Caco-2 (cell line): ENCODE measurements at regions not wholly inside any gene's neighbourhood (a gene's known extent, or its start where the extent isn't known, plus 50 kb on each side); places are given as distances from the start of the nearest gene placed in this dataset.

Experiments
- BruUV-seq: library from RNA; stranded (reverse); fragments of 400-500 nt; replicated peaks from 2 replicates; lab custom pipeline; 2021; lab: Mats Ljungman, UMichigan
- CTCF ChIA-PET: fragments of 300-600 bp; sonication (Branson Sonifier 250); formaldehyde crosslinking; loops from one replicate; lab custom pipeline; 2022; ENCODE audit warnings: antibody characterized with exemption; lab: Charles Lee
- POLR2A ChIA-PET: fragments of 300-600 bp; sonication (Branson Sonifier 250); formaldehyde crosslinking; loops from one replicate; lab custom pipeline; 2022; ENCODE audit warnings: antibody characterized with exemption; lab: Charles Lee
- DNase-seq, 2 experiments: peaks; one replicate each; pipeline versions ENCODE4 v3.0.0 to v3.0.0-alpha.2; 2020 to 2022
- H3K27me3 ChIP-seq: replicated peaks from 2 replicates; pipeline ENCODE4 v1.6.0; 2011; ENCODE audit warnings: low read length; ENCODE audit not compliant: control insufficient read depth, insufficient read depth
- H3K36me3 ChIP-seq: 2 replicates; pipeline ENCODE4 v1.5.1; 2011; ENCODE audit warnings: low read length; ENCODE audit not compliant: control insufficient read depth, insufficient read depth
- H3K4me1 ChIP-seq: fragments of 250-450 bp; sonication (Bioruptor Pico); 2 replicates; pipeline ENCODE4 v1.5.1; 2020; ENCODE audit warnings: mild to moderate bottlenecking
- H3K4me3 ChIP-seq: 2 replicates; pipeline ENCODE4 v1.5.1; 2011; ENCODE audit warnings: low read depth, mild to moderate bottlenecking, control low read depth, low read length
- H3K9me3 ChIP-seq: fragments of 250-450 bp; sonication (Bioruptor Pico); 2 replicates; pipeline ENCODE4 v1.5.1; 2020; ENCODE audit warnings: mild to moderate bottlenecking, moderate library complexity
- H3K27ac Mint-ChIP-seq: one replicate; pipeline ENCODE4 v1.8.0; 2022; ENCODE audit warnings: mixed read lengths; ENCODE audit not compliant: unreplicated experiment
- H3K27me3 Mint-ChIP-seq: one replicate; pipeline ENCODE4 v1.8.0; 2022; ENCODE audit warnings: mixed read lengths; ENCODE audit not compliant: insufficient read depth, unreplicated experiment
- H3K36me3 Mint-ChIP-seq: one replicate; pipeline ENCODE4 v1.8.0; 2022; ENCODE audit warnings: mild to moderate bottlenecking, mixed read lengths; ENCODE audit not compliant: insufficient read depth, unreplicated experiment
- H3K4me1 Mint-ChIP-seq: one replicate; pipeline ENCODE4 v1.8.0; 2022; ENCODE audit warnings: low read depth, mixed read lengths; ENCODE audit not compliant: unreplicated experiment
- H3K4me3 Mint-ChIP-seq: one replicate; pipeline ENCODE4 v1.8.0; 2022; ENCODE audit warnings: mild to moderate bottlenecking, moderate library complexity, mixed read lengths; ENCODE audit not compliant: unreplicated experiment
- H3K9me3 Mint-ChIP-seq: one replicate; pipeline ENCODE4 v1.8.0; 2022; ENCODE audit warnings: mixed read lengths; ENCODE audit not compliant: unreplicated experiment
- intact Hi-C: fragments of 100-400 bp; cut with micrococcal nuclease; formaldehyde crosslinking; loops from one replicate; pipeline ENCODE4 v1.10.0; 2022; ENCODE audit not compliant: unreplicated experiment
- TF ChIP-seq, protein P1 (sequence below), 2 experiments: fragments of 200-600 bp in 1 of 2; IDR thresholded peaks; 1 replicate in 1 of 2; 2 replicates in 1 of 2; pipeline versions ENCODE4 v1.5.1 to v1.8.0; 2011 to 2022; ENCODE audit warnings: antibody characterized with exemption in 1 of 2, control low read depth in 1 of 2, inconsistent platforms in 1 of 2, low read depth in 1 of 2, low read length in 1 of 2, mild to moderate bottlenecking in 1 of 2, moderate library complexity in 1 of 2; ENCODE audit not compliant: insufficient read depth in 1 of 2, severe bottlenecking in 1 of 2, unreplicated experiment in 1 of 2

DNA sequence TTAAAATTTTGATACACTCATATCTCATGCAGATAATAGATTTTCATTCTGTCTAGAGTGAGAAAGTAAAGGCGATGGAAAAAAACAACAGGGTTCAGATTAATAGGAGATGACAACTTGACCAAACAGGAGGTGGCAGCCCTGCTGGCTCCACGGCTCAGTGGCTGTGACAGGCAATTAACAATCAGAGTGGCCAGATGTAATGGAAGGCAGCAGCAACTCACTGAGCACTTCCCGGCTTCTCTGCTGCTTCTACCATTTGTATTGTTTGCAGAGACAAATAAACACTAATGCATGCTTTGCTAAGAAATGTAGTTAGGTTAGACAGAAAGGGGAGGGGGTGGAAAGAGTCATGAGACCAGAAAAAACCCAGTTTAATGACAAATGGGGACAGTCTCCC, 473.0 kb upstream of the SLC10A2 start:
- DNase-seq: no peak
- BruUV-seq: no TSS peak
- Histone ChIP-seq H3K27me3 (no peaks in the 10 kb centered on the region), H3K9me3 (0 out of 2 replicates have a peak, but pooled peaks cover 3% of the 10 kb centered on the region), H3K4me1 (no peaks in the 10 kb centered on the region), H3K36me3 (no peaks in the 10 kb centered on the region), H3K4me3 (no peak overlapping the region)
- Mint-ChIP-seq H3K9me3 (peaks cover 23% of the 10 kb centered on the region), H3K4me3 (no peak overlapping the region), H3K27ac (no peak overlapping the region), H3K27me3 (no peaks in the 10 kb centered on the region), H3K4me1 (no peaks in the 10 kb centered on the region), H3K36me3 (no peaks in the 10 kb centered on the region)
- TF ChIP-seq, protein P1, sequence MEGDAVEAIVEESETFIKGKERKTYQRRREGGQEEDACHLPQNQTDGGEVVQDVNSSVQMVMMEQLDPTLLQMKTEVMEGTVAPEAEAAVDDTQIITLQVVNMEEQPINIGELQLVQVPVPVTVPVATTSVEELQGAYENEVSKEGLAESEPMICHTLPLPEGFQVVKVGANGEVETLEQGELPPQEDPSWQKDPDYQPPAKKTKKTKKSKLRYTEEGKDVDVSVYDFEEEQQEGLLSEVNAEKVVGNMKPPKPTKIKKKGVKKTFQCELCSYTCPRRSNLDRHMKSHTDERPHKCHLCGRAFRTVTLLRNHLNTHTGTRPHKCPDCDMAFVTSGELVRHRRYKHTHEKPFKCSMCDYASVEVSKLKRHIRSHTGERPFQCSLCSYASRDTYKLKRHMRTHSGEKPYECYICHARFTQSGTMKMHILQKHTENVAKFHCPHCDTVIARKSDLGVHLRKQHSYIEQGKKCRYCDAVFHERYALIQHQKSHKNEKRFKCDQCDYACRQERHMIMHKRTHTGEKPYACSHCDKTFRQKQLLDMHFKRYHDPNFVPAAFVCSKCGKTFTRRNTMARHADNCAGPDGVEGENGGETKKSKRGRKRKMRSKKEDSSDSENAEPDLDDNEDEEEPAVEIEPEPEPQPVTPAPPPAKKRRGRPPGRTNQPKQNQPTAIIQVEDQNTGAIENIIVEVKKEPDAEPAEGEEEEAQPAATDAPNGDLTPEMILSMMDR (IDR thresholded peaks at IDR 0.05; ENCODE audit: insufficient read depth in 1 of 2, low read depth in 1 of 2, low read length in 1 of 2, severe bottlenecking in 1 of 2, unreplicated experiment in 1 of 2): no peak
- ChIA-PET CTCF (no interaction called here), POLR2A (no interaction called here)
- intact Hi-C loops: no loop called here

DNA sequence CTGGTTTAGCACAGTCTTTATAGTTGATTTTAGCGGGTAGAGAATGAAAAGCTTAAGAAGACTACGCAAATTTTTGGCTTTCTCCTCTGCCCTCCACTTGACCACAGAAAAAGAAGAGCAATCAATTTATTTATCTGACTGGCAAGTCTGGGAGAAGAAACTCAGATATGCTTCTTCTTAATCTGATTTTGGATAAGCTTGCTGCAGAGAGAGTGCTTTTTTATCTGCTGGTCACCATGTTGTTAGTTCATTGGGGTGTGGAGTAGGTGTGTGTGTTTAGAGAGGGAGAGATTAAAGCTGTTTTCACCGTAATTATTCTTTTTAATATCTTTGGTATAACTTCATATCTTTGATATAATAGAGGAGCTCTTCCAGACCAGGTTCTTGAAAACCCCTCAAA, 471.4 kb upstream of the SLC10A2 start:
- intact Hi-C loops: no loop called here
- ChIA-PET POLR2A (no interaction called here), CTCF (no interaction called here)
- Mint-ChIP-seq H3K27me3 (no peaks in the 10 kb centered on the region), H3K4me3 (no peak overlapping the region), H3K9me3 (peaks cover 7% of the 10 kb centered on the region), H3K27ac (no peak overlapping the region), H3K36me3 (no peaks in the 10 kb centered on the region), H3K4me1 (no peaks in the 10 kb centered on the region)
- Histone ChIP-seq H3K9me3 (no peaks in the 10 kb centered on the region), H3K4me3 (no peak overlapping the region), H3K4me1 (no peaks in the 10 kb centered on the region), H3K36me3 (no peaks in the 10 kb centered on the region), H3K27me3 (no peaks in the 10 kb centered on the region)
- BruUV-seq: no TSS peak
- TF ChIP-seq, protein P1 (IDR thresholded peaks at IDR 0.05; ENCODE audit: insufficient read depth in 1 of 2, low read depth in 1 of 2, low read length in 1 of 2, severe bottlenecking in 1 of 2, unreplicated experiment in 1 of 2): no peak
- DNase-seq: no peak

DNA sequence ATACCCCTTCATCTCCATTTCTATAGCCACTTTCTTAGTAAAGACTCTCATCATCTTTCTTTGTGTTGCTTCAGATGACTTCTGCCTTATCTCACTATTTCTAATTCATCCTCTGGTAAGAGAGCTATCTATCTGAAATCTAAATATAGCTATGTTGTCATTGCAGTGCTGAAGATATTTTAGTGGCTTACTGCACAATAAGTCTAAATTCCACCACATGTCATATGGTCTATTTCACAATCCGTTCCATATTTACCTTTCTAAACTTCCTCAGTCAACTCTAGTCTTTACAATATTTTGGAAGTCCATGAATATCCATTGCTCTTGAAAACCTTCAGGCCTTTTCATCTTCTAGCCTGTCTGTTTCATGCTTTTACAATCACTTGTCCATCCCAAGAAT, 465.1 kb upstream of the SLC10A2 start:
- no peaks in the 10 kb centered on the region for H3K27me3 ChIP-seq
- H3K4me1 Mint-ChIP-seq: peaks cover 10% of the 10 kb centered on the region
- H3K4me3 ChIP-seq: no peak overlapping the region
- no peaks in the 10 kb centered on the region for H3K36me3 Mint-ChIP-seq
- intact Hi-C loops: no loop called here
- H3K4me1 ChIP-seq: no peaks in the 10 kb centered on the region
- no peaks in the 10 kb centered on the region for H3K27me3 Mint-ChIP-seq
- no TSS peak for BruUV-seq
- POLR2A ChIA-PET: no interaction called here
- TF ChIP-seq, protein P1 (IDR thresholded peaks at IDR 0.05; ENCODE audit: insufficient read depth in 1 of 2, low read depth in 1 of 2, low read length in 1 of 2, severe bottlenecking in 1 of 2, unreplicated experiment in 1 of 2): no peak
- H3K9me3 Mint-ChIP-seq: no peaks in the 10 kb centered on the region
- H3K4me3 Mint-ChIP-seq: no peak overlapping the region
- no peaks in the 10 kb centered on the region for H3K36me3 ChIP-seq
- no peaks in the 10 kb centered on the region for H3K9me3 ChIP-seq
- no peak for DNase-seq
- CTCF ChIA-PET: no interaction called here
- no peak overlapping the region for H3K27ac Mint-ChIP-seq
